ENCODE measurements at regions not wholly inside any gene's neighbourhood (a gene's known extent, or its start where the extent isn't known, plus 50 kb on each side); places are given as distances from the start of the nearest gene placed in this dataset.
A peak's percentile ranks its signal among the peaks of the same experiment; 100 is the strongest.

- H3K36me3 Mint-ChIP-seq (ENCODE audit: insufficient read depth) = peaks cover 2% of the 10 kb centered on the region
- no peak for DNase-seq (ENCODE audit: low spot score in 2 of 2)
- H3K27me3 Mint-ChIP-seq = no peaks in the 10 kb centered on the region
- ATAC-seq (replicated peaks; ENCODE audit: extremely low read depth, poor library complexity, severe bottlenecking) = no peak
- H3K27ac Mint-ChIP-seq (ENCODE audit: low read depth) = no peak overlapping the region
- H3K4me1 Mint-ChIP-seq = no peaks in the 10 kb centered on the region
- no peak overlapping the region for H3K4me3 Mint-ChIP-seq
- H3K9me3 Mint-ChIP-seq = no peaks in the 10 kb centered on the region
These were observed 167.2 kb upstream of the PROX1 start for GRCh38 chr1:213820362-213821149.

DNA sequence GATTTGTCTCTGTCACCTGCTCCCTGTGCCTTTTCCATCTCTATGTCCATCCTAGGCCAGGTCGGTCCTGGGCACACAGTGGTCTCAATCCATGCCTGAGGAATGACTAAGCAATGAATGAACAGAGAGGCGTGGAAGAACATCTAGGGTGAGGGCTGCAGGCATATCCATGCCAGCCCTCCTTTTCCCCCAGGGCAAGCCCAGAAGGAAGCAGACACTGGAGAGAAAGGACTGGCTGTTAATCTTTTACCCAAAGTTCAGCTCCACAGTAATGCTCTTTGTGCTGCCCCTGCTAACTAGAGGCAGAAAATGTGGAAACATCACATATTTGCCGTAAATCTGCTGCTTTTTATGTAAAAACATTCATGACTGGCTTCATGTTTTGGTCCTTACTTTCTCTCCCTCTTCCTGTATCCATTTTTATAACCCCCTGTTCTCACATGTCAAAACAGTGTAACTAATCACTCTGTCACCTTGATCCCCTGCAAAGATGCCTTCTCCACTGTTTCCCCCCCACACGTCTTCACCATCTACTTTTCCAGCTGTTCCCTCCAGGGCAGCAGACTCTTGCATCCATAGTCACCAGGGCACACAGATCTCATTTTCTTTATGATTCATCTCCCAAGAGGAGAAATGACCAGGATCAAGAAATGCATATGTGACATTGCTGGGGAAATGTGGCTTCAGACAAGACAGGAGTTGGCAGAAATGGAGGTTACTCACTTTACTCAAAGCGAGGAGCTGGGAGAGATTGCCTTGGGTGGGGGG lies 166.4 kb upstream of the PROX1 start:
- Mint-ChIP-seq H3K27ac (ENCODE audit: low read depth) (no peak overlapping the region), H3K27me3 (no peaks in the 10 kb centered on the region), H3K9me3 (no peaks in the 10 kb centered on the region), H3K4me3 (no peak overlapping the region), H3K36me3 (ENCODE audit: insufficient read depth) (peaks cover 2% of the 10 kb centered on the region), H3K4me1 (no peaks in the 10 kb centered on the region)
- DNase-seq (ENCODE audit: low spot score in 2 of 2) = no peak
- ATAC-seq (replicated peaks; ENCODE audit: extremely low read depth, poor library complexity, severe bottlenecking) = no peak

DNA sequence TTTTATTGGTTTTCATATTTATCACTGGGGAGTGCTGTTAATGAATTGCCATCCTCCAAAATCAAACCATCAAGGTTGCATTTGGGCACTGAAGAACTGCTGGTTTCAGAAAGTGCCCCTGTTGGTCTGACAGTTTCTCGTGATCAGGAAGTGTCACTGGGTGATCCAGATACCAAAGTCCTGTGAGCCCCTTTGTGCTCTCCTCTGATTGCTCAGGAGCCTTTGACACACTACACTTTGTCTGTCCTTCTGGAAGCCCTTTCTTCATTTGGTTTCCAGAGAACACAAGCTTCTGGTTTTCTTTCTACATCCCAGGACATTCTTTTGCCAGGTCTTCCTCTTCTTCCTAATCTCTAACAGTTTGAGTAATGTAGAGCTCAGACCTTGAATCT lies 165.8 kb upstream of the PROX1 start:
- H3K27ac Mint-ChIP-seq (ENCODE audit: low read depth) = no peak overlapping the region
- H3K9me3 Mint-ChIP-seq = no peaks in the 10 kb centered on the region
- no peaks in the 10 kb centered on the region for H3K4me1 Mint-ChIP-seq
- no peaks in the 10 kb centered on the region for H3K27me3 Mint-ChIP-seq
- DNase-seq (ENCODE audit: low spot score in 2 of 2) = no peak
- peaks cover 2% of the 10 kb centered on the region for H3K36me3 Mint-ChIP-seq (ENCODE audit: insufficient read depth)
- H3K4me3 Mint-ChIP-seq = no peak overlapping the region
- ATAC-seq (replicated peaks; ENCODE audit: extremely low read depth, poor library complexity, severe bottlenecking) = no peak

DNA sequence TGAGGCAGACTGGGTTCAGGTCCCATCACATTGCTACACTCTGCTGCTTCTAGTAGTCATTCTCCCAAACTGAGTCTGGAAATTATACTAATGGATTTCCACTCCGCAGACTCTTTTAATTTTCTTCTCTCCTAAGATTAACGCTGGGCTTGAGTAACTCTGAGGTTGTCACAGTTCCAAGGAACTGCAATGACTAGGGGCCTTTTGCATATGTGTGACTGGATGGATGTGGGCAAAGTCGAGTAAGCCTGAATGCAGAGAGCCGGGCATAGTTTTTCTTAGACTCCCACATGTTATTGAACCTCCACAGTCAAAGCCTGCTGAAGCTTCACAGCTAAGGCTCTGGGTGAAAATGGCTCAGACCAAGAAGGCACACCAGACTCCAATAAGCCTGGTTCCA lies 160.9 kb upstream of the PROX1 start:
- DNase-seq (ENCODE audit: low spot score in 2 of 2) (no peak), ATAC-seq (replicated peaks; ENCODE audit: extremely low read depth, poor library complexity, severe bottlenecking) (no peak)
- peaks cover 2% of the 10 kb centered on the region for H3K36me3 Mint-ChIP-seq (ENCODE audit: insufficient read depth)
- H3K4me1 Mint-ChIP-seq = no peaks in the 10 kb centered on the region
- H3K4me3 Mint-ChIP-seq = no peak overlapping the region
- H3K27me3 Mint-ChIP-seq = no peaks in the 10 kb centered on the region
- H3K27ac Mint-ChIP-seq (ENCODE audit: low read depth) = no peak overlapping the region
- H3K9me3 Mint-ChIP-seq = no peaks in the 10 kb centered on the region

DNA sequence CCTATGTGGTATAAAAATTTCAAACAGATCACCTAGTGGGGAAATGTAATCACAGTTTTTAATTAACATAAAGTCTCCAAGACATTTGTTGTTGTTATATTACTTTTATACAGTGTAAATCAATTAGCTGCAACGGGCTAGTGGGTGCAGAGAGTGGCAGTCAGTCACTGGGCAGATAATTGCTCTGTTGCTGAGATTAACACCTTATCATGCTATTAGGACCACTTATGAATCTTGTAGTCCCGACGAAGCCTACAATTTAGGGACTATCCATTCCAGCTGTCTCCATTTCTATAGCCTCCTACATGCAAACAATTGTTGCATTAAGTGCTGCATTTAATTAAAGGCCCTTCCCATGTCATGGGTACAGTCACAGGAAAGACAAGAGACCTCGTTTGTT lies 158.9 kb upstream of the PROX1 start:
- Mint-ChIP-seq H3K27me3 (no peaks in the 10 kb centered on the region), H3K9me3 (peaks cover 6% of the 10 kb centered on the region), H3K36me3 (ENCODE audit: insufficient read depth) (peaks cover 2% of the 10 kb centered on the region), H3K4me1 (no peaks in the 10 kb centered on the region), H3K27ac (ENCODE audit: low read depth) (no peak overlapping the region), H3K4me3 (no peak overlapping the region)
- no peak for DNase-seq (ENCODE audit: low spot score in 2 of 2)
- ATAC-seq (replicated peaks; ENCODE audit: extremely low read depth, poor library complexity, severe bottlenecking) = no peak

- no peak for DNase-seq (ENCODE audit: low spot score in 2 of 2)
- H3K4me1 Mint-ChIP-seq = no peaks in the 10 kb centered on the region
- H3K4me3 Mint-ChIP-seq = no peak overlapping the region
- no peak overlapping the region for H3K27ac Mint-ChIP-seq (ENCODE audit: low read depth)
- H3K36me3 Mint-ChIP-seq (ENCODE audit: insufficient read depth) = no peaks in the 10 kb centered on the region
- no peaks in the 10 kb centered on the region for H3K27me3 Mint-ChIP-seq
- H3K9me3 Mint-ChIP-seq = peaks cover 6% of the 10 kb centered on the region
- no peak for ATAC-seq (replicated peaks; ENCODE audit: extremely low read depth, poor library complexity, severe bottlenecking)
These were observed 158.0 kb upstream of the PROX1 start for GRCh38 chr1:213829780-213830179.

GRCh38 chr1:213830371-213830770 lies 157.4 kb upstream of the PROX1 start:
- no peak overlapping the region for H3K27ac Mint-ChIP-seq (ENCODE audit: low read depth)
- no peaks in the 10 kb centered on the region for H3K36me3 Mint-ChIP-seq (ENCODE audit: insufficient read depth)
- ATAC-seq (replicated peaks; ENCODE audit: extremely low read depth, poor library complexity, severe bottlenecking) = no peak
- H3K4me3 Mint-ChIP-seq = no peak overlapping the region
- H3K4me1 Mint-ChIP-seq = no peaks in the 10 kb centered on the region
- no peaks in the 10 kb centered on the region for H3K27me3 Mint-ChIP-seq
- peaks cover 6% of the 10 kb centered on the region for H3K9me3 Mint-ChIP-seq
- no peak for DNase-seq (ENCODE audit: low spot score in 2 of 2)

DNA sequence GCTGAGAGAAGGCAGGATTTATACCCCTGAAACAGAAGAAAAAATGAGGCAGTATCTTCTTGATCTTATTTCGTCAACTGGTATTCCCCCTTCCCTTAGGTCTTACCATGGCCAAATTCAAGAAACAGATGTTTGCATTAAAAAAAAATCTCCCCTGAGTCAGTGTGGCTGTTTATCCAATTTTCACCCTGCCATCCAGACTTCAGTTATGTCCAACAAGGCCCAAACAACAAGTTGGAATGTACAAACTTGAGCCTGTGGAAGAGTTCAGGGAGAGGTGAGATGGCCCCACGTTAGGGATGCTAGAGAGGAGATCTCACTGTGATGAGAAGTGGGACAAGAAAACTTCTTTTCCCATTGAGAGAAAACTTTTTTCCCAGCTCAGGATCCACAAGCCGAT lies 147.2 kb upstream of the PROX1 start:
- ATAC-seq (replicated peaks; ENCODE audit: extremely low read depth, poor library complexity, severe bottlenecking) (no peak), DNase-seq (ENCODE audit: low spot score in 2 of 2) (no peak)
- Mint-ChIP-seq H3K36me3 (ENCODE audit: insufficient read depth) (no peaks in the 10 kb centered on the region), H3K27ac (ENCODE audit: low read depth) (no peak overlapping the region), H3K27me3 (no peaks in the 10 kb centered on the region), H3K4me3 (no peak overlapping the region), H3K4me1 (no peaks in the 10 kb centered on the region), H3K9me3 (no peaks in the 10 kb centered on the region)

DNA sequence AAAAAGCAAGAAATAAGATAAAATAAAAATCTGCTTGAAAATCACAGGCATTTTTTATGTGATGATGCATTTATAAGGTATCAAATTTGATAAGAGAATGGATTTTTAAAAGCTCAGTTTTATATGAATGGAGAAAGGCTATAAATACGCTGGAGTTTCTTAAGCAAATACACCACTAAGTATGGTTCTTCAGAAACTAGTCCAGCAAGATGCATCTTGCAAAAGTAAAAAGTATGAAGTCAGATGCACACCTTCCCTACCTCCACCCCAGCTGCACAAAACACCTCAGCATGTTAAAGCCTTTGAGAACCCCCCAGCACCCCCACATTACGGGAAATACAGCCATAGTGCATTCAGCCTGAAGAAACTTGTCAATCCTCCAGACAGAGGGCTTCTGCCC lies 143.1 kb upstream of the PROX1 start:
- Mint-ChIP-seq H3K4me1 (no peaks in the 10 kb centered on the region), H3K4me3 (no peak overlapping the region), H3K36me3 (ENCODE audit: insufficient read depth) (no peaks in the 10 kb centered on the region), H3K9me3 (no peaks in the 10 kb centered on the region), H3K27ac (ENCODE audit: low read depth) (no peak overlapping the region), H3K27me3 (no peaks in the 10 kb centered on the region)
- DNase-seq (ENCODE audit: low spot score in 2 of 2) = no peak
- ATAC-seq (replicated peaks; ENCODE audit: extremely low read depth, poor library complexity, severe bottlenecking) = no peak

DNA sequence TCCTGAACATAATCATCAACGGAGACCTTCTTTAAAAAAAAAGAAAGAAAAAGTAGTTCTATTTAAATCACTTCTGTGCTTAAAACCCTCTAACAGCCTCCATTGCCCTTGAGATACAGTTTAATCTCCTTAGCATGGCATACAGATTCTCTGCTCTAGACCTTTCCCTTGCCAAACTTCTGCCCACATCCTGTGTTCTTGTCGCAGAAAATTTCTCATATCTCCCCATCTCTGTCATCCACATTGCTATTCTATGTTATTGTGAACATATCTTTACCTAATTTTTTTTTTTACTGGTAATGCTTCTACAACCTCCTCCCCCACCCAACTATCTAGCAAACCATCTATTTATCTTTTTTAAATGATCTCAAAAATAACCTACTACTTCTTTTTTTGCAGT lies 135.7 kb upstream of the PROX1 start:
- H3K4me1 Mint-ChIP-seq = no peaks in the 10 kb centered on the region
- no peaks in the 10 kb centered on the region for H3K36me3 Mint-ChIP-seq (ENCODE audit: insufficient read depth)
- H3K27ac Mint-ChIP-seq (ENCODE audit: low read depth) = no peak overlapping the region
- peak; percentile 43 for ATAC-seq (replicated peaks; ENCODE audit: extremely low read depth, poor library complexity, severe bottlenecking)
- H3K27me3 Mint-ChIP-seq = no peaks in the 10 kb centered on the region
- DNase-seq (ENCODE audit: low spot score in 2 of 2) = no peak
- H3K9me3 Mint-ChIP-seq = no peaks in the 10 kb centered on the region
- H3K4me3 Mint-ChIP-seq = no peak overlapping the region

DNA sequence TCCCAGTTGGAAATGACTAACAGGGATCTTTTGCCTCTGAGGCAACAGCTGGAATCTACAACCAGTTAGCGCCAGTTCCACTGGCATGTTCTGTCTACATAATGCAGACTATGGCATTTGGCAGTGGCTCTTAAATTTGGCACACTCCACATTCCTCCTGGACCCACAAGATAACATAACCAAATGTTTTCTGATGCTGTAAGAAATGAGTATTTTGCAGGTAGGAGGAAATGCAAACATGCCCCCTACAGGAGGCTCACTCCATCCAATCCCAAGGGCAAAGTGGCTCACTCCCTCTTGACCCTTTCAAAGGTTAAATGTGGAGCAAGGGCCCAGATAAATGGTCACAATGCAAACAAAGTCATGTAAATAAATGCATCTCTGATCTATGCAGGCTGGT lies 129.2 kb upstream of the PROX1 start:
- H3K27me3 Mint-ChIP-seq = no peaks in the 10 kb centered on the region

DNA sequence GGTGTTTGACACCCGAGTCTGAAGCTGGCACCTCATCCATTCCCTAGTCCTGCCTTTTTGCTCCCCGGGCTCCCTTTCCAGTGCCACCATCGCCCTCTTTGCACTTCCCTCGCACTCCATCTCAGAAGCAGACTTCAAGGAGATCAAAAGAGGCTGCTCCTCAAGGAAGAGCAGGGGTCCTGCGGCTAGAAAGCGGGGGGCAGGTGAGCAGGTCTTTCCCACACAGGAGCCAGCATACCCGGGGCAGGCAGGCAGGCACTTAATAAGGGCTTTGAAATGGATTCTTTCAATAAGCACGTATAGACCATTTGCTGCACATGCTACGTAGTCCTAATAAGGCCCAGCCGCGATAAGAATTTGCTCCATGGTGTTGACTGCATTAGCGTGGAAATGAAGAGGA lies 125.9 kb upstream of the PROX1 start:
- H3K4me3 Mint-ChIP-seq = no peak overlapping the region
- ATAC-seq (replicated peaks; ENCODE audit: extremely low read depth, poor library complexity, severe bottlenecking) = no peak
- no peak for DNase-seq (ENCODE audit: low spot score in 2 of 2)
- H3K4me1 Mint-ChIP-seq = no peaks in the 10 kb centered on the region
- H3K27ac Mint-ChIP-seq (ENCODE audit: low read depth) = no peak overlapping the region
- H3K9me3 Mint-ChIP-seq = no peaks in the 10 kb centered on the region
- no peaks in the 10 kb centered on the region for H3K27me3 Mint-ChIP-seq
- peaks cover 1% of the 10 kb centered on the region for H3K36me3 Mint-ChIP-seq (ENCODE audit: insufficient read depth)

More for the DNA sequence above, 129.2 kb upstream of the PROX1 start:
- Mint-ChIP-seq H3K27ac (ENCODE audit: low read depth) (no peak overlapping the region), H3K4me3 (no peak overlapping the region), H3K4me1 (no peaks in the 10 kb centered on the region), H3K9me3 (no peaks in the 10 kb centered on the region), H3K36me3 (ENCODE audit: insufficient read depth) (peaks cover 1% of the 10 kb centered on the region)
- no peak for DNase-seq (ENCODE audit: low spot score in 2 of 2)
- ATAC-seq (replicated peaks; ENCODE audit: extremely low read depth, poor library complexity, severe bottlenecking) = no peak

GRCh38 chr1:213864091-213864490 lies 123.7 kb upstream of the PROX1 start:
- ATAC-seq (replicated peaks; ENCODE audit: extremely low read depth, poor library complexity, severe bottlenecking) = no peak
- no peaks in the 10 kb centered on the region for H3K36me3 Mint-ChIP-seq (ENCODE audit: insufficient read depth)
- H3K27me3 Mint-ChIP-seq = no peaks in the 10 kb centered on the region
- no peak overlapping the region for H3K27ac Mint-ChIP-seq (ENCODE audit: low read depth)
- DNase-seq (ENCODE audit: low spot score in 2 of 2) = no peak
- H3K4me3 Mint-ChIP-seq = no peak overlapping the region
- H3K9me3 Mint-ChIP-seq = no peaks in the 10 kb centered on the region
- no peaks in the 10 kb centered on the region for H3K4me1 Mint-ChIP-seq

All from central memory CD8-positive, alpha-beta T cell (primary cell).